B cell (primary cell): ENCODE measurements at regions not wholly inside any gene's neighbourhood (a gene's known extent, or its start where the extent isn't known, plus 50 kb on each side); places are given as distances from the start of the nearest gene placed in this dataset.

Experiments
- EZH2 ChIP-seq: IDR thresholded peaks from 2 replicates; pipeline ENCODE4 v1.6.1; 2012; ENCODE audit warnings: borderline replicate concordance, low read depth, mild to moderate bottlenecking, moderate library complexity, low read length; ENCODE audit not compliant: insufficient read depth, poor library complexity, severe bottlenecking
- TF ChIP-seq, protein P1 (sequence below): fragments of 200-600 bp; IDR thresholded peaks from one replicate; pipeline ENCODE4 v1.8.0; 2022; ENCODE audit warnings: antibody characterized with exemption, mild to moderate bottlenecking

GRCh38 chr10:28988980-28989379, 299.9 kb upstream of the LYZL1 start:
- TF ChIP-seq, protein P1, sequence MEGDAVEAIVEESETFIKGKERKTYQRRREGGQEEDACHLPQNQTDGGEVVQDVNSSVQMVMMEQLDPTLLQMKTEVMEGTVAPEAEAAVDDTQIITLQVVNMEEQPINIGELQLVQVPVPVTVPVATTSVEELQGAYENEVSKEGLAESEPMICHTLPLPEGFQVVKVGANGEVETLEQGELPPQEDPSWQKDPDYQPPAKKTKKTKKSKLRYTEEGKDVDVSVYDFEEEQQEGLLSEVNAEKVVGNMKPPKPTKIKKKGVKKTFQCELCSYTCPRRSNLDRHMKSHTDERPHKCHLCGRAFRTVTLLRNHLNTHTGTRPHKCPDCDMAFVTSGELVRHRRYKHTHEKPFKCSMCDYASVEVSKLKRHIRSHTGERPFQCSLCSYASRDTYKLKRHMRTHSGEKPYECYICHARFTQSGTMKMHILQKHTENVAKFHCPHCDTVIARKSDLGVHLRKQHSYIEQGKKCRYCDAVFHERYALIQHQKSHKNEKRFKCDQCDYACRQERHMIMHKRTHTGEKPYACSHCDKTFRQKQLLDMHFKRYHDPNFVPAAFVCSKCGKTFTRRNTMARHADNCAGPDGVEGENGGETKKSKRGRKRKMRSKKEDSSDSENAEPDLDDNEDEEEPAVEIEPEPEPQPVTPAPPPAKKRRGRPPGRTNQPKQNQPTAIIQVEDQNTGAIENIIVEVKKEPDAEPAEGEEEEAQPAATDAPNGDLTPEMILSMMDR = no peak
- no peak for TF ChIP-seq EZH2
